ENCODE measurements at regions not wholly inside any gene's neighbourhood (a gene's known extent, or its start where the extent isn't known, plus 50 kb on each side); places are given as distances from the start of the nearest gene placed in this dataset.

- Histone ChIP-seq H3K27me3 (ENCODE audit: control insufficient read depth, insufficient read depth, low read length) (no peaks in the 10 kb centered on the region), H3K27ac (ENCODE audit: insufficient read depth, low read length, poor library complexity, severe bottlenecking) (no peak overlapping the region), H3K9me3 (ENCODE audit: control insufficient read depth in 2 of 2, low read length in 2 of 2) (peaks cover 0 to 4% of the 10 kb centered on the region in 2 experiments), H3K4me1 (ENCODE audit: control insufficient read depth, insufficient read depth, low read length, poor library complexity, severe bottlenecking) (no peaks in the 10 kb centered on the region), H3K4me3 (ENCODE audit: low read depth, low read length) (no peak overlapping the region), H3K36me3 (ENCODE audit: control insufficient read depth, insufficient read depth, low read length) (no peaks in the 10 kb centered on the region)
- DNase-seq (no peak), ATAC-seq (ENCODE audit: low read depth in 2 of 2) (no peak)
- Mint-ChIP-seq H3K36me3 (no peaks in the 10 kb centered on the region), H3K27ac (no peak overlapping the region), H3K4me3 (no peak overlapping the region), H3K27me3 (no peaks in the 10 kb centered on the region), H3K4me1 (no peaks in the 10 kb centered on the region), H3K9me3 (peaks cover 0 to 14% (median 3%) of the 10 kb centered on the region in 7 donors)
Observed at GRCh38 chr4:131044368-131044767, 1948.4 kb downstream of the C4orf33 start.

DNA sequence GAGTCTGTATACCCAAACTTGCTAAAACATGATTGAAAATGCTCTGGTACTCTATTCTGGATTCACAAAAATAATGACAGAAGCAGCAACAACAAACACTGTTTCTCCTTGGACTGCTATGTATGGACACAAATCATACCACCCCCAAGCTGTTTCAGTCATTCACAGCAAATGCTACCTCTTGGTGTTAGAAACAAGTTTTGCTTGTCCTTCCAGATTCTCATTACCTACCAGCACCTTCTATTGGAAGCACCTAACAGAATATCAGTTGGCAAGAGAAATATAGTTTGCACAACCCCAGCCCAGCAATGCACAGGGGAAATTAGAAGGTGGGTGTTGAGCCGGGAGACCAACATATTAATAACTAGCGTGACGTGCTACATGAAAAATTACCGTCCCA, 1950.9 kb downstream of the C4orf33 start:
- H3K27ac ChIP-seq (ENCODE audit: insufficient read depth, low read length, poor library complexity, severe bottlenecking), result no peak overlapping the region

DNA sequence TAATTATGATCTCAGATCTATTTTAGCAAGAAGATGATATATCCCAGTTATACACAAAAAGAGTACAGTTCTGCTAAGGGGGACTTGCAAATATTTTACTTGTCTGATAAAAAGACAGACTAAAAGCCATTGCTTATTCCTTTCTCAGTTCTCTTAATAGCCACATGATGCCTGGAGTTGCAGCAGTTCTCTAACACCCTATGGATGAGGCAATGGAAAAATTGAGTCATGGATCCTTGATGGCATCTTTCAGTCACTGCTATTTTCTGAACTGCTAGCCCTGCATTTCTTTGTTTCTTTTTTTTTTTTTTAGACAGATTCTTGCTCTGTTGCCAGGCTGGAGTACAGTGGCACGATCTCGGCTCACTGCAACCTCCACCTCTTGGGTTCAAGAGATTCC, 1956.7 kb downstream of the C4orf33 start:
- Mint-ChIP-seq H3K27me3 (no peaks in the 10 kb centered on the region), H3K4me1 (no peaks in the 10 kb centered on the region), H3K36me3 (no peaks in the 10 kb centered on the region), H3K27ac (no peak overlapping the region), H3K4me3 (no peak overlapping the region), H3K9me3 (peaks cover 9 to 16% (median 10%) of the 10 kb centered on the region in 7 donors)
- Histone ChIP-seq H3K9me3 (ENCODE audit: control insufficient read depth in 2 of 2, low read length in 2 of 2) (no peaks in the 10 kb centered on the region), H3K4me3 (ENCODE audit: low read depth, low read length) (no peak overlapping the region), H3K4me1 (ENCODE audit: control insufficient read depth, insufficient read depth, low read length, poor library complexity, severe bottlenecking) (no peaks in the 10 kb centered on the region), H3K36me3 (ENCODE audit: control insufficient read depth, insufficient read depth, low read length) (no peaks in the 10 kb centered on the region), H3K27me3 (ENCODE audit: control insufficient read depth, insufficient read depth, low read length) (no peaks in the 10 kb centered on the region), H3K27ac (ENCODE audit: insufficient read depth, low read length, poor library complexity, severe bottlenecking) (no peak overlapping the region)
- ATAC-seq (ENCODE audit: low read depth in 2 of 2) (no peak), DNase-seq (no peak)

More for the DNA sequence above, 1950.9 kb downstream of the C4orf33 start:
- Histone ChIP-seq H3K4me1 (ENCODE audit: control insufficient read depth, insufficient read depth, low read length, poor library complexity, severe bottlenecking) (no peaks in the 10 kb centered on the region), H3K4me3 (ENCODE audit: low read depth, low read length) (no peak overlapping the region), H3K36me3 (ENCODE audit: control insufficient read depth, insufficient read depth, low read length) (no peaks in the 10 kb centered on the region), H3K27me3 (ENCODE audit: control insufficient read depth, insufficient read depth, low read length) (no peaks in the 10 kb centered on the region), H3K9me3 (ENCODE audit: control insufficient read depth in 2 of 2, low read length in 2 of 2) (peaks cover 0 to 4% of the 10 kb centered on the region in 2 experiments)
- H3K9me3 Mint-ChIP-seq, result peaks cover 0 to 10% (median 3%) of the 10 kb centered on the region in 7 donors
- no peaks in the 10 kb centered on the region for H3K36me3 Mint-ChIP-seq
- no peaks in the 10 kb centered on the region for H3K27me3 Mint-ChIP-seq
- no peak overlapping the region for H3K27ac Mint-ChIP-seq
- DNase-seq (no peak), ATAC-seq (ENCODE audit: low read depth in 2 of 2) (no peak)
- H3K4me1 Mint-ChIP-seq, result no peaks in the 10 kb centered on the region
- no peak overlapping the region for H3K4me3 Mint-ChIP-seq

- H3K27me3 Mint-ChIP-seq, result no peaks in the 10 kb centered on the region
- ATAC-seq (ENCODE audit: low read depth in 2 of 2), result no peak
- H3K9me3 Mint-ChIP-seq, result peaks cover 8 to 18% (median 9%) of the 10 kb centered on the region in 7 donors
- H3K4me3 Mint-ChIP-seq, result no peak overlapping the region
- no peaks in the 10 kb centered on the region for H3K36me3 Mint-ChIP-seq
- no peak for DNase-seq
- H3K9me3 ChIP-seq (ENCODE audit: control insufficient read depth in 2 of 2, low read length in 2 of 2), result no peaks in the 10 kb centered on the region
- H3K4me1 ChIP-seq (ENCODE audit: control insufficient read depth, insufficient read depth, low read length, poor library complexity, severe bottlenecking), result no peaks in the 10 kb centered on the region
- H3K27ac Mint-ChIP-seq, result no peak overlapping the region
- no peak overlapping the region for H3K27ac ChIP-seq (ENCODE audit: insufficient read depth, low read length, poor library complexity, severe bottlenecking)
- no peaks in the 10 kb centered on the region for H3K27me3 ChIP-seq (ENCODE audit: control insufficient read depth, insufficient read depth, low read length)
- H3K36me3 ChIP-seq (ENCODE audit: control insufficient read depth, insufficient read depth, low read length), result no peaks in the 10 kb centered on the region
- no peaks in the 10 kb centered on the region for H3K4me1 Mint-ChIP-seq
- H3K4me3 ChIP-seq (ENCODE audit: low read depth, low read length), result no peak overlapping the region
Observed at GRCh38 chr4:131054489-131055019, 1958.6 kb downstream of the C4orf33 start.

- Mint-ChIP-seq H3K4me3 (no peak overlapping the region), H3K36me3 (no peaks in the 10 kb centered on the region), H3K27me3 (no peaks in the 10 kb centered on the region), H3K27ac (no peak overlapping the region), H3K4me1 (no peaks in the 10 kb centered on the region), H3K9me3 (peaks cover 0 to 17% (median 11%) of the 10 kb centered on the region in 7 donors)
- no peak for ATAC-seq (ENCODE audit: low read depth in 2 of 2)
- Histone ChIP-seq H3K36me3 (ENCODE audit: control insufficient read depth, insufficient read depth, low read length) (no peaks in the 10 kb centered on the region), H3K9me3 (ENCODE audit: control insufficient read depth in 2 of 2, low read length in 2 of 2) (peaks cover 4 to 19% of the 10 kb centered on the region in 2 experiments), H3K4me1 (ENCODE audit: control insufficient read depth, insufficient read depth, low read length, poor library complexity, severe bottlenecking) (no peaks in the 10 kb centered on the region), H3K4me3 (ENCODE audit: low read depth, low read length) (no peak overlapping the region), H3K27me3 (ENCODE audit: control insufficient read depth, insufficient read depth, low read length) (no peaks in the 10 kb centered on the region), H3K27ac (ENCODE audit: insufficient read depth, low read length, poor library complexity, severe bottlenecking) (no peak overlapping the region)
- DNase-seq, result no peak
Observed at GRCh38 chr4:131061734-131062133, 1965.8 kb downstream of the C4orf33 start.

DNA sequence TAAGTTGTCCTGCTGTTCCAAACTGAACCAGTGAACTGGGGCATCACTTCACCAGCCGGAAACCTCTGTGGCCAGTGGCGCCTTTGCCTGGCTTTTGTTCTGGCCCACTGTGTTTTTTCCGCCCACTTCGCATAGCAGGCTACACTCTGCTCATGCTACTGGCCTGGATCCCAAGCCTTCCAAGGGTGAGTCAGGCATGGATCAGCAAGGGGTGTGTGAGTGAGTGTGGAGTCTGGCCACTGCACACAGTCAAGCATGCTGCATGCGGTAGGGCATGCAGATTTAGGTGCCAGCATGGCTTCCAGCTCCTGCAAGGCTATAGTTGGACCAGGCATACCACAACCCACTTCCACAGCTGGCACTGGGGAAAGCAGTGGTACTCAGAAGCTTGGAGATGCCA, 1967.9 kb downstream of the C4orf33 start:
- Mint-ChIP-seq H3K4me3 (no peak overlapping the region), H3K9me3 (peaks cover 0 to 25% (median 12%) of the 10 kb centered on the region in 7 donors), H3K27ac (no peak overlapping the region), H3K27me3 (no peaks in the 10 kb centered on the region), H3K4me1 (no peaks in the 10 kb centered on the region), H3K36me3 (no peaks in the 10 kb centered on the region)
- Histone ChIP-seq H3K27me3 (ENCODE audit: control insufficient read depth, insufficient read depth, low read length) (no peaks in the 10 kb centered on the region), H3K36me3 (ENCODE audit: control insufficient read depth, insufficient read depth, low read length) (no peaks in the 10 kb centered on the region), H3K27ac (ENCODE audit: insufficient read depth, low read length, poor library complexity, severe bottlenecking) (no peak overlapping the region), H3K4me3 (ENCODE audit: low read depth, low read length) (no peak overlapping the region), H3K4me1 (ENCODE audit: control insufficient read depth, insufficient read depth, low read length, poor library complexity, severe bottlenecking) (no peaks in the 10 kb centered on the region), H3K9me3 (ENCODE audit: control insufficient read depth in 2 of 2, low read length in 2 of 2) (peaks cover 4 to 19% of the 10 kb centered on the region in 2 experiments)
- no peak for DNase-seq
- ATAC-seq (ENCODE audit: low read depth in 2 of 2), result no peak

- Histone ChIP-seq H3K36me3 (ENCODE audit: control insufficient read depth, insufficient read depth, low read length) (no peaks in the 10 kb centered on the region), H3K4me1 (ENCODE audit: control insufficient read depth, insufficient read depth, low read length, poor library complexity, severe bottlenecking) (no peaks in the 10 kb centered on the region), H3K27me3 (ENCODE audit: control insufficient read depth, insufficient read depth, low read length) (no peaks in the 10 kb centered on the region), H3K9me3 (ENCODE audit: control insufficient read depth in 2 of 2, low read length in 2 of 2) (no peaks in the 10 kb centered on the region), H3K4me3 (ENCODE audit: low read depth, low read length) (no peak overlapping the region), H3K27ac (ENCODE audit: insufficient read depth, low read length, poor library complexity, severe bottlenecking) (no peak overlapping the region)
- ATAC-seq (ENCODE audit: low read depth in 2 of 2) (no peak), DNase-seq (no peak)
- Mint-ChIP-seq H3K4me3 (no peak overlapping the region), H3K27ac (no peak overlapping the region), H3K36me3 (no peaks in the 10 kb centered on the region), H3K27me3 (no peaks in the 10 kb centered on the region), H3K9me3 (peaks cover 0 to 7% (median 2%) of the 10 kb centered on the region in 7 donors), H3K4me1 (no peaks in the 10 kb centered on the region)
Observed at GRCh38 chr4:131081069-131081468, 1985.1 kb downstream of the C4orf33 start.

GRCh38 chr4:131084997-131085396, 1989.0 kb downstream of the C4orf33 start:
- Histone ChIP-seq H3K36me3 (ENCODE audit: control insufficient read depth, insufficient read depth, low read length) (no peaks in the 10 kb centered on the region), H3K4me1 (ENCODE audit: control insufficient read depth, insufficient read depth, low read length, poor library complexity, severe bottlenecking) (no peaks in the 10 kb centered on the region), H3K9me3 (ENCODE audit: control insufficient read depth in 2 of 2, low read length in 2 of 2) (no peaks in the 10 kb centered on the region), H3K27ac (ENCODE audit: insufficient read depth, low read length, poor library complexity, severe bottlenecking) (no peak overlapping the region), H3K4me3 (ENCODE audit: low read depth, low read length) (no peak overlapping the region), H3K27me3 (ENCODE audit: control insufficient read depth, insufficient read depth, low read length) (no peaks in the 10 kb centered on the region)
- ATAC-seq (ENCODE audit: low read depth in 2 of 2) (no peak), DNase-seq (no peak)
- Mint-ChIP-seq H3K27me3 (no peaks in the 10 kb centered on the region), H3K4me1 (no peaks in the 10 kb centered on the region), H3K9me3 (peaks cover 0 to 13% (median 2%) of the 10 kb centered on the region in 7 donors), H3K36me3 (no peaks in the 10 kb centered on the region), H3K4me3 (no peak overlapping the region), H3K27ac (no peak overlapping the region)

All from CD4-positive, CD25-positive, alpha-beta regulatory T cell (primary cell).